GM12878 (cell line): ENCODE measurements at regions not wholly inside any gene's neighbourhood (a gene's known extent, or its start where the extent isn't known, plus 50 kb on each side); places are given as distances from the start of the nearest gene placed in this dataset.

Experiments used
- IRF4 ChIP-seq: IDR thresholded peaks from 2 replicates; pipeline ENCODE4 v1.6.1; 2011; ENCODE audit warnings: low read depth, low read length
- MXI1 ChIP-seq: fragments of 150-350 bp; IDR thresholded peaks from 2 replicates; pipeline ENCODE4 v1.6.1; 2011; ENCODE audit warnings: low read depth, mild to moderate bottlenecking, inconsistent platforms, low read length, improper control_type of control experiment
- ZBED1 ChIP-seq: IDR thresholded peaks from 2 replicates; pipeline ENCODE4 v1.6.1; 2016; ENCODE audit warnings: borderline replicate concordance
- TF ChIP-seq, protein P1 (sequence below): IDR thresholded peaks from 2 replicates; pipeline ENCODE4 v1.6.1; 2012; ENCODE audit warnings: low read length, inconsistent platforms
- TF ChIP-seq, protein P2 (sequence below): fragments of 150-350 bp; IDR thresholded peaks from 2 replicates; pipeline ENCODE4 v1.6.1; 2016; ENCODE audit warnings: low read depth, low read length
- TF ChIP-seq, protein P3 (sequence below): fragments of 450-650 bp; formaldehyde crosslinking; IDR thresholded peaks from 2 replicates; pipeline ENCODE4 v1.5.0; 2022; ENCODE audit warnings: mild to moderate bottlenecking, missing genetic modification characterization

DNA sequence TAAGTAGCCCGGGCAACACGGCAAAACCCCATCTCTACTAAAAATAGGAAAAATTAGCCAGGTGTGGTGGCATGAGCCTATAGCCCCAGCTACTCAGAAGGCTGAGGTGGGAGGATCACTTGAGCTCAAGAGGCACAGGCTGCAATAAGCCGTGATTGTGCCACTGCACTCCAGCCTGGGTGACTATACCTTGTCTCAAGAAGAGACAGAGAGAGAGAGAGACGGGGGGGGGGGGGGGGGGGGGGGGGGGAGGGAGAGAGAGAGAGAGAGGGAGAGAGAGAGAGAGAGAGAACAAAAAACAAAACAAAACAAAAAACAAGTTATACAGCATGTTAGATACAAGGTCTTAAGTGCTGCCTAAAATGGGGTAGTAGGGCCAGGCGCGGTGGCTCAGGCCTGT, 77.8 kb upstream of the ZNF281 start (continued):
- TF ChIP-seq, protein P1, sequence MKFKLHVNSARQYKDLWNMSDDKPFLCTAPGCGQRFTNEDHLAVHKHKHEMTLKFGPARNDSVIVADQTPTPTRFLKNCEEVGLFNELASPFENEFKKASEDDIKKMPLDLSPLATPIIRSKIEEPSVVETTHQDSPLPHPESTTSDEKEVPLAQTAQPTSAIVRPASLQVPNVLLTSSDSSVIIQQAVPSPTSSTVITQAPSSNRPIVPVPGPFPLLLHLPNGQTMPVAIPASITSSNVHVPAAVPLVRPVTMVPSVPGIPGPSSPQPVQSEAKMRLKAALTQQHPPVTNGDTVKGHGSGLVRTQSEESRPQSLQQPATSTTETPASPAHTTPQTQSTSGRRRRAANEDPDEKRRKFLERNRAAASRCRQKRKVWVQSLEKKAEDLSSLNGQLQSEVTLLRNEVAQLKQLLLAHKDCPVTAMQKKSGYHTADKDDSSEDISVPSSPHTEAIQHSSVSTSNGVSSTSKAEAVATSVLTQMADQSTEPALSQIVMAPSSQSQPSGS = no peak
- TF ChIP-seq IRF4 = no peak
- TF ChIP-seq MXI1 = no peak
- TF ChIP-seq ZBED1 = no peak
- TF ChIP-seq, protein P2, sequence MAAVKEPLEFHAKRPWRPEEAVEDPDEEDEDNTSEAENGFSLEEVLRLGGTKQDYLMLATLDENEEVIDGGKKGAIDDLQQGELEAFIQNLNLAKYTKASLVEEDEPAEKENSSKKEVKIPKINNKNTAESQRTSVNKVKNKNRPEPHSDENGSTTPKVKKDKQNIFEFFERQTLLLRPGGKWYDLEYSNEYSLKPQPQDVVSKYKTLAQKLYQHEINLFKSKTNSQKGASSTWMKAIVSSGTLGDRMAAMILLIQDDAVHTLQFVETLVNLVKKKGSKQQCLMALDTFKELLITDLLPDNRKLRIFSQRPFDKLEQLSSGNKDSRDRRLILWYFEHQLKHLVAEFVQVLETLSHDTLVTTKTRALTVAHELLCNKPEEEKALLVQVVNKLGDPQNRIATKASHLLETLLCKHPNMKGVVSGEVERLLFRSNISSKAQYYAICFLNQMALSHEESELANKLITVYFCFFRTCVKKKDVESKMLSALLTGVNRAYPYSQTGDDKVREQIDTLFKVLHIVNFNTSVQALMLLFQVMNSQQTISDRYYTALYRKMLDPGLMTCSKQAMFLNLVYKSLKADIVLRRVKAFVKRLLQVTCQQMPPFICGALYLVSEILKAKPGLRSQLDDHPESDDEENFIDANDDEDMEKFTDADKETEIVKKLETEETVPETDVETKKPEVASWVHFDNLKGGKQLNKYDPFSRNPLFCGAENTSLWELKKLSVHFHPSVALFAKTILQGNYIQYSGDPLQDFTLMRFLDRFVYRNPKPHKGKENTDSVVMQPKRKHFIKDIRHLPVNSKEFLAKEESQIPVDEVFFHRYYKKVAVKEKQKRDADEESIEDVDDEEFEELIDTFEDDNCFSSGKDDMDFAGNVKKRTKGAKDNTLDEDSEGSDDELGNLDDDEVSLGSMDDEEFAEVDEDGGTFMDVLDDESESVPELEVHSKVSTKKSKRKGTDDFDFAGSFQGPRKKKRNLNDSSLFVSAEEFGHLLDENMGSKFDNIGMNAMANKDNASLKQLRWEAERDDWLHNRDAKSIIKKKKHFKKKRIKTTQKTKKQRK = no peak
- TF ChIP-seq, protein P3, sequence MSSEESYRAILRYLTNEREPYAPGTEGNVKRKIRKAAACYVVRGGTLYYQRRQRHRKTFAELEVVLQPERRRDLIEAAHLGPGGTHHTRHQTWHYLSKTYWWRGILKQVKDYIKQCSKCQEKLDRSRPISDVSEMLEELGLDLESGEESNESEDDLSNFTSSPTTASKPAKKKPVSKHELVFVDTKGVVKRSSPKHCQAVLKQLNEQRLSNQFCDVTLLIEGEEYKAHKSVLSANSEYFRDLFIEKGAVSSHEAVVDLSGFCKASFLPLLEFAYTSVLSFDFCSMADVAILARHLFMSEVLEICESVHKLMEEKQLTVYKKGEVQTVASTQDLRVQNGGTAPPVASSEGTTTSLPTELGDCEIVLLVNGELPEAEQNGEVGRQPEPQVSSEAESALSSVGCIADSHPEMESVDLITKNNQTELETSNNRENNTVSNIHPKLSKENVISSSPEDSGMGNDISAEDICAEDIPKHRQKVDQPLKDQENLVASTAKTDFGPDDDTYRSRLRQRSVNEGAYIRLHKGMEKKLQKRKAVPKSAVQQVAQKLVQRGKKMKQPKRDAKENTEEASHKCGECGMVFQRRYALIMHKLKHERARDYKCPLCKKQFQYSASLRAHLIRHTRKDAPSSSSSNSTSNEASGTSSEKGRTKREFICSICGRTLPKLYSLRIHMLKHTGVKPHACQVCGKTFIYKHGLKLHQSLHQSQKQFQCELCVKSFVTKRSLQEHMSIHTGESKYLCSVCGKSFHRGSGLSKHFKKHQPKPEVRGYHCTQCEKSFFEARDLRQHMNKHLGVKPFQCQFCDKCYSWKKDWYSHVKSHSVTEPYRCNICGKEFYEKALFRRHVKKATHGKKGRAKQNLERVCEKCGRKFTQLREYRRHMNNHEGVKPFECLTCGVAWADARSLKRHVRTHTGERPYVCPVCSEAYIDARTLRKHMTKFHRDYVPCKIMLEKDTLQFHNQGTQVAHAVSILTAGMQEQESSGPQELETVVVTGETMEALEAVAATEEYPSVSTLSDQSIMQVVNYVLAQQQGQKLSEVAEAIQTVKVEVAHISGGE (CRISPR knock-in tag) = no peak
